Neuronal stem cell (in vitro differentiated cells): ENCODE measurements at regions not wholly inside any gene's neighbourhood (a gene's known extent, or its start where the extent isn't known, plus 50 kb on each side); places are given as distances from the start of the nearest gene placed in this dataset.

Experiments used
- DNase-seq: peaks from one replicate; pipeline ENCODE4 v3.0.0-alpha.2; 2013; ENCODE audit warnings: low spot score
- H2AFZ ChIP-seq: one replicate; pipeline ENCODE4 v1.6.1; 2013; ENCODE audit warnings: mild to moderate bottlenecking, low read length, inconsistent platforms
- H2AK5ac ChIP-seq: 2 replicates; pipeline ENCODE4 v1.6.1; 2013; ENCODE audit warnings: low read depth, mild to moderate bottlenecking, inconsistent platforms, low read length, moderate library complexity, mixed read lengths
- H2BK120ac ChIP-seq: 2 replicates; pipeline ENCODE4 v1.6.1; 2013; ENCODE audit warnings: low read depth, mild to moderate bottlenecking, inconsistent platforms, low read length, moderate library complexity, mixed read lengths
- H2BK12ac ChIP-seq: one replicate; pipeline ENCODE4 v1.6.1; 2013; ENCODE audit warnings: low read length, inconsistent platforms
- H2BK15ac ChIP-seq: 2 replicates; pipeline ENCODE4 v1.6.1; 2013; ENCODE audit warnings: mild to moderate bottlenecking, low read length, inconsistent platforms, mixed read lengths
- H2BK5ac ChIP-seq: one replicate; pipeline ENCODE4 v1.6.1; 2013; ENCODE audit warnings: inconsistent platforms, mild to moderate bottlenecking, low read length, moderate library complexity
- H3K14ac ChIP-seq: one replicate; pipeline ENCODE4 v1.6.1; 2013; ENCODE audit warnings: low read length, inconsistent platforms
- H3K18ac ChIP-seq: 2 replicates; pipeline ENCODE4 v1.6.1; 2013; ENCODE audit warnings: low read length, inconsistent platforms
- H3K23ac ChIP-seq: 2 replicates; pipeline ENCODE4 v1.6.1; 2013; ENCODE audit warnings: low read depth, mild to moderate bottlenecking, mixed read lengths, low read length, inconsistent platforms; ENCODE audit not compliant: poor library complexity
- H3K27ac ChIP-seq: replicated peaks from 3 replicates; pipeline ENCODE4 v1.5.1; 2013; ENCODE audit warnings: low read length, inconsistent platforms
- H3K27me3 ChIP-seq, 3 experiments: 2 replicates each; pipeline ENCODE4 v1.6.1; 2013; ENCODE audit warnings: low read length in 3 of 3, mild to moderate bottlenecking in 2 of 3, inconsistent platforms in 1 of 3, low read depth in 1 of 3, mixed read lengths in 1 of 3, moderate library complexity in 1 of 3; ENCODE audit not compliant: control insufficient read depth in 3 of 3, insufficient read depth in 3 of 3
- H3K36me3 ChIP-seq, 2 donors: replicated peaks in 1 of 2; 2 replicates each; pipeline ENCODE4 v1.6.1; 2013; ENCODE audit warnings: low read length in 2 of 2; ENCODE audit not compliant: control insufficient read depth in 2 of 2, insufficient read depth in 2 of 2
- H3K4ac ChIP-seq: 2 replicates; pipeline ENCODE4 v1.6.1; 2013; ENCODE audit warnings: inconsistent platforms, mild to moderate bottlenecking, low read length, moderate library complexity
- H3K4me1 ChIP-seq, 2 donors: 1 replicate in 1 of 2; 2 replicates in 1 of 2; pipeline ENCODE4 v1.6.1; 2013; ENCODE audit warnings: low read length in 2 of 2, low read depth in 1 of 2; ENCODE audit not compliant: control insufficient read depth in 2 of 2, insufficient read depth in 1 of 2
- H3K4me2 ChIP-seq: one replicate; pipeline ENCODE4 v1.6.1; 2013; ENCODE audit warnings: mild to moderate bottlenecking, low read length, inconsistent platforms; ENCODE audit not compliant: insufficient read depth, poor library complexity, severe bottlenecking
- H3K4me3 ChIP-seq, 2 donors: 2 replicates each; pipeline ENCODE4 v1.5.1; 2013; ENCODE audit warnings: low read length in 2 of 2, mild to moderate bottlenecking in 2 of 2, inconsistent platforms in 1 of 2, moderate library complexity in 1 of 2
- H3K79me1 ChIP-seq: one replicate; pipeline ENCODE4 v1.6.1; 2013; ENCODE audit warnings: low read depth, mild to moderate bottlenecking, inconsistent platforms, low read length, moderate library complexity
- H3K9ac ChIP-seq: one replicate; pipeline ENCODE4 v1.6.1; 2013; ENCODE audit warnings: mild to moderate bottlenecking, low read depth, low read length, inconsistent platforms; ENCODE audit not compliant: poor library complexity
- H3K9me3 ChIP-seq, 2 donors: replicated peaks in 1 of 2; 2 replicates each; pipeline versions ENCODE3 to v1.6.1; 2013; ENCODE audit warnings: low read length in 2 of 2, mild to moderate bottlenecking in 2 of 2, inconsistent platforms in 1 of 2, low read depth in 1 of 2, mixed read lengths in 1 of 2, moderate library complexity in 1 of 2; ENCODE audit not compliant: control insufficient read depth in 2 of 2, insufficient read depth in 1 of 2
- H4K8ac ChIP-seq: one replicate; pipeline ENCODE4 v1.6.1; 2013; ENCODE audit warnings: low read depth, mild to moderate bottlenecking, inconsistent platforms, low read length, moderate library complexity
- H4K91ac ChIP-seq: one replicate; pipeline ENCODE4 v1.6.1; 2013; ENCODE audit warnings: low read length, low read depth, mild to moderate bottlenecking, inconsistent platforms; ENCODE audit not compliant: poor library complexity
- WGBS, 2 donors: extraction: QIAGEN DNeasy Blood & Tissue Kit; methylation state at CpG; one replicate each; pipeline ENCODE4 v1.1.7; 2013; ENCODE audit warnings: missing lambda C conversion rate in 2 of 2, mixed read lengths in 1 of 2; ENCODE audit not compliant: insufficient read length in 2 of 2, insufficient replicate concordance in 1 of 2; ENCODE audit errors: extremely low coverage in 2 of 2; 5-methylcytosine and 5-hydroxymethylcytosine counted together

GRCh38 chr3:40771112-40771511, 246.4 kb downstream of the ZNF621 start:
- Histone ChIP-seq H2BK5ac (no peak overlapping the region), H3K18ac (no peak overlapping the region), H3K4ac (no peak overlapping the region), H4K91ac (no peak overlapping the region), H3K9me3 (no peaks in the 10 kb centered on the region), H3K23ac (no peak overlapping the region), H2AK5ac (no peak overlapping the region), H3K9ac (no peak overlapping the region), H3K4me1 (no peaks in the 10 kb centered on the region), H2BK15ac (no peak overlapping the region), H3K27ac (no peak overlapping the region), H2AFZ (no peak overlapping the region), H3K79me1 (no peaks in the 10 kb centered on the region), H3K36me3 (no peaks in the 10 kb centered on the region), H3K4me2 (no peak overlapping the region), H2BK120ac (no peak overlapping the region), H2BK12ac (no peak overlapping the region), H3K27me3 (no peaks in the 10 kb centered on the region), H4K8ac (no peak overlapping the region), H3K14ac (no peak overlapping the region), H3K4me3 (no peak overlapping the region)
- no peak for DNase-seq
- no CpG with 5 or more reads among the region's 3 CpGs for WGBS, 2 donors

- H2AK5ac ChIP-seq: no peak overlapping the region
- H3K14ac ChIP-seq: no peak overlapping the region
- peaks cover 0 to 2% (median 0%) of the 10 kb centered on the region in 3 experiments for H3K27me3 ChIP-seq
- no peak overlapping the region for H4K8ac ChIP-seq
- no peaks in the 10 kb centered on the region for H3K79me1 ChIP-seq
- no peak overlapping the region for H4K91ac ChIP-seq
- H2BK5ac ChIP-seq: no peak overlapping the region
- WGBS, 2 donors: no CpG with 5 or more reads among the region's 6 CpGs
- DNase-seq: no peak
- H2BK12ac ChIP-seq: no peak overlapping the region
- no peak overlapping the region for H3K4me3 ChIP-seq
- no peaks in the 10 kb centered on the region for H3K9me3 ChIP-seq
- no peak overlapping the region for H2BK120ac ChIP-seq
- H2BK15ac ChIP-seq: no peak overlapping the region
- no peak overlapping the region for H3K18ac ChIP-seq
- no peak overlapping the region for H3K4me2 ChIP-seq
- no peak overlapping the region for H3K23ac ChIP-seq
- no peak overlapping the region for H2AFZ ChIP-seq
- H3K27ac ChIP-seq: no peak overlapping the region
- no peak overlapping the region for H3K9ac ChIP-seq
- H3K36me3 ChIP-seq: no peaks in the 10 kb centered on the region
- H3K4ac ChIP-seq: no peak overlapping the region
- H3K4me1 ChIP-seq: peaks cover 10 to 16% of the 10 kb centered on the region in 2 donors
Observed at GRCh38 chr3:40779039-40779438, 254.3 kb downstream of the ZNF621 start.

- Histone ChIP-seq H2BK5ac (peak overlapping the region; percentile 84), H2BK120ac (peak overlapping the region; percentile 48), H3K18ac (peak overlapping the region; percentile 96), H3K4ac (no peak overlapping the region), H3K4me3 (peak overlapping the region in 1 of 2 donors; percentile 34), H2BK12ac (peak overlapping the region; percentile 48), H2BK15ac (peak overlapping the region; percentile 23), H4K91ac (peak overlapping the region; percentile 39), H2AFZ (peak overlapping the region; percentile 83), H3K9me3 (no peaks in the 10 kb centered on the region), H3K27ac (peak overlapping the region; percentile 8), H3K79me1 (no peaks in the 10 kb centered on the region), H3K36me3 (no peaks in the 10 kb centered on the region), H3K4me1 (peaks cover 10 to 16% of the 10 kb centered on the region in 2 donors), H3K9ac (no peak overlapping the region), H3K4me2 (no peak overlapping the region), H3K14ac (no peak overlapping the region), H4K8ac (peak overlapping the region; percentile 44), H3K23ac (no peak overlapping the region), H3K27me3 (peaks cover 0 to 2% (median 0%) of the 10 kb centered on the region in 3 experiments), H2AK5ac (peak overlapping the region; percentile 77)
- no CpG with 5 or more reads among the region's 19 CpGs for WGBS, 2 donors
- DNase-seq: peak; percentile 51
Observed at GRCh38 chr3:40780291-40780924, 255.6 kb downstream of the ZNF621 start.

- H3K14ac ChIP-seq: no peak overlapping the region
- H3K4me1 ChIP-seq: peaks cover 10 to 16% of the 10 kb centered on the region in 2 donors
- H2AFZ ChIP-seq: peak overlapping the region; percentile 83
- DNase-seq: peak; percentile 14
- peaks cover 0 to 2% (median 0%) of the 10 kb centered on the region in 3 experiments for H3K27me3 ChIP-seq
- peak overlapping the region; percentile 49 for H3K18ac ChIP-seq
- no peak overlapping the region for H2BK15ac ChIP-seq
- no peaks in the 10 kb centered on the region for H3K9me3 ChIP-seq
- no peak overlapping the region for H2AK5ac ChIP-seq
- no peak overlapping the region for H3K4ac ChIP-seq
- H3K23ac ChIP-seq: no peak overlapping the region
- H3K4me2 ChIP-seq: no peak overlapping the region
- peak overlapping the region; percentile 8 for H3K27ac ChIP-seq
- no peaks in the 10 kb centered on the region for H3K79me1 ChIP-seq
- no CpG with 5 or more reads among the region's 12 CpGs for WGBS, 2 donors
- peak overlapping the region; percentile 84 for H2BK5ac ChIP-seq
- no peaks in the 10 kb centered on the region for H3K36me3 ChIP-seq
- no peak overlapping the region for H4K91ac ChIP-seq
- H4K8ac ChIP-seq: no peak overlapping the region
- no peak overlapping the region for H2BK120ac ChIP-seq
- H2BK12ac ChIP-seq: no peak overlapping the region
- peak overlapping the region in 1 of 2 donors; percentile 34 for H3K4me3 ChIP-seq
- no peak overlapping the region for H3K9ac ChIP-seq
Observed at GRCh38 chr3:40780925-40781406, 256.2 kb downstream of the ZNF621 start.
